Neural cell (in vitro differentiated cells): ENCODE measurements at regions not wholly inside any gene's neighbourhood (a gene's known extent, or its start where the extent isn't known, plus 50 kb on each side); places are given as distances from the start of the nearest gene placed in this dataset.

ENCODE experiments used
- H2AFZ ChIP-seq: fragments of 200-600, 300-800 bp; sonication (generic), shearing (Covaris generic); 2 replicates; pipeline ENCODE4 v1.6.0; 2014; ENCODE audit warnings: low read depth, mild to moderate bottlenecking, antibody characterized with exemption, low read length, moderate library complexity
- H3F3A ChIP-seq: fragments of 200-600 bp; shearing (Covaris generic); 2 replicates; pipeline ENCODE4 v1.6.1; 2016; ENCODE audit warnings: mild to moderate bottlenecking, moderate library complexity, mixed read lengths, antibody characterized with exemption, low read length; ENCODE audit not compliant: insufficient read depth, poor library complexity, severe bottlenecking
- H3K27ac ChIP-seq: fragments of 200-600, 300-800 bp; sonication (generic), shearing (Covaris generic); 2 replicates; pipeline ENCODE4 v1.5.1; 2014; ENCODE audit warnings: mild to moderate bottlenecking, low read length, moderate library complexity
- H3K27me3 ChIP-seq: fragments of 300-800, 200-600 bp; sonication (generic), shearing (Covaris generic); 2 replicates; pipeline ENCODE4 v1.6.0; 2014; ENCODE audit warnings: mild to moderate bottlenecking, low read depth, low read length, moderate library complexity; ENCODE audit not compliant: insufficient read depth
- H3K36me3 ChIP-seq: fragments of 300-800, 200-600 bp; sonication (generic), shearing (Covaris generic); 2 replicates; pipeline ENCODE4 v1.5.1; 2014; ENCODE audit warnings: mild to moderate bottlenecking, antibody characterized with exemption, low read length, moderate library complexity; ENCODE audit not compliant: insufficient read depth
- H3K4me2 ChIP-seq: fragments of 300-800, 200-600 bp; sonication (generic), shearing (Covaris generic); 2 replicates; pipeline ENCODE4 v1.6.0; 2014; ENCODE audit warnings: mild to moderate bottlenecking, low read length
- H3K4me3 ChIP-seq: fragments of 300-800, 200-600 bp; sonication (generic), shearing (Covaris generic); 2 replicates; pipeline ENCODE4 v1.5.1; 2014; ENCODE audit warnings: mild to moderate bottlenecking, low read length, moderate library complexity
- H3K79me2 ChIP-seq: fragments of 200-600 bp; shearing (Covaris generic); replicated peaks from 2 replicates; pipeline ENCODE4 v1.6.0; 2014; ENCODE audit warnings: mild to moderate bottlenecking, low read length, moderate library complexity; ENCODE audit not compliant: insufficient read depth
- H3K9ac ChIP-seq: fragments of 300-800, 200-600 bp; sonication (generic), shearing (Covaris generic); 2 replicates; pipeline ENCODE4 v1.6.1; 2016; ENCODE audit warnings: mild to moderate bottlenecking, low read length, mixed read lengths
- H3K9me2 ChIP-seq: fragments of 200-600 bp; shearing (Covaris generic); 2 replicates; pipeline ENCODE4 v1.6.1; 2016; ENCODE audit warnings: mild to moderate bottlenecking, low read length, mixed read lengths; ENCODE audit not compliant: insufficient read depth
- H3K9me3 ChIP-seq: fragments of 200-600, 300-800 bp; sonication (generic), shearing (Covaris generic); 2 replicates; pipeline ENCODE4 v1.6.1; 2016; ENCODE audit warnings: mild to moderate bottlenecking, mixed run types, low read length, moderate library complexity, mixed read lengths
- H4K20me1 ChIP-seq: fragments of 200-600 bp; shearing (Covaris generic); 2 replicates; pipeline ENCODE4 v1.6.1; 2016; ENCODE audit warnings: mild to moderate bottlenecking, mixed run types; ENCODE audit not compliant: insufficient read depth
- CTCF ChIP-seq: fragments of 450-650 bp; IDR thresholded peaks from 2 replicates; pipeline ENCODE4 v1.5.1; 2014; ENCODE audit warnings: antibody characterized with exemption, mild to moderate bottlenecking, moderate library complexity; ENCODE audit not compliant: poor library complexity, severe bottlenecking
- EP300 ChIP-seq: fragments of 450-650 bp; conservative IDR thresholded peaks from 2 replicates; pipeline ENCODE4 v1.6.1; 2014; ENCODE audit warnings: antibody characterized with exemption, mild to moderate bottlenecking, moderate library complexity; ENCODE audit not compliant: poor library complexity, severe bottlenecking
- EZH2 ChIP-seq: fragments of 200-600, 300-800 bp; shearing (Covaris generic), sonication (generic); IDR thresholded peaks from 2 replicates; pipeline ENCODE4 v1.6.1; 2014; ENCODE audit warnings: antibody characterized with exemption, low read length, borderline replicate concordance, mild to moderate bottlenecking; ENCODE audit not compliant: insufficient read depth, poor library complexity, severe bottlenecking
- MXI1 ChIP-seq: fragments of 450-650 bp; conservative IDR thresholded peaks from 2 replicates; pipeline ENCODE4 v1.6.1; 2014; ENCODE audit warnings: antibody characterized with exemption, mild to moderate bottlenecking; ENCODE audit not compliant: poor library complexity, severe bottlenecking
- POLR2AphosphoS5 ChIP-seq: IDR thresholded peaks from 2 replicates; pipeline ENCODE4 v1.6.1; 2012
- RAD21 ChIP-seq: fragments of 450-650 bp; conservative IDR thresholded peaks from 2 replicates; pipeline ENCODE4 v1.6.1; 2014; ENCODE audit warnings: antibody characterized with exemption, mild to moderate bottlenecking, moderate library complexity
- REST ChIP-seq: IDR thresholded peaks from 2 replicates; pipeline ENCODE4 v1.6.1; 2012; ENCODE audit warnings: borderline replicate concordance
- SMC3 ChIP-seq: fragments of 450-650 bp; conservative IDR thresholded peaks from 2 replicates; pipeline ENCODE4 v1.6.1; 2014; ENCODE audit warnings: antibody characterized with exemption, mild to moderate bottlenecking, moderate library complexity; ENCODE audit not compliant: poor library complexity
- TAF1 ChIP-seq: IDR thresholded peaks from 2 replicates; pipeline ENCODE4 v1.6.1; 2012; ENCODE audit warnings: low read depth

GRCh38 chr10:78300526-78300925, 266.9 kb downstream of the RPS24 start:
- no peaks in the 10 kb centered on the region for H3K27me3 ChIP-seq
- H3K9me3 ChIP-seq: no peaks in the 10 kb centered on the region
- no peak overlapping the region for H3K4me3 ChIP-seq
- H2AFZ ChIP-seq: no peak overlapping the region
- no peak overlapping the region for H3K9ac ChIP-seq
- H3K79me2 ChIP-seq: no peaks in the 10 kb centered on the region
- H3K36me3 ChIP-seq: no peaks in the 10 kb centered on the region
- H3K4me2 ChIP-seq: no peak overlapping the region
- no peaks in the 10 kb centered on the region for H3K9me2 ChIP-seq
- TF ChIP-seq RAD21: no peak
- TF ChIP-seq SMC3: no peak
- TF ChIP-seq REST: no peak
- TF ChIP-seq MXI1: no peak
- TF ChIP-seq CTCF: no peak
- no peak for TF ChIP-seq EP300
- TF ChIP-seq POLR2AphosphoS5: no peak
- TF ChIP-seq TAF1: no peak
- no peak for TF ChIP-seq EZH2
- H3K27ac ChIP-seq: no peak overlapping the region
- H3F3A ChIP-seq: no peaks in the 10 kb centered on the region
- H4K20me1 ChIP-seq: no peaks in the 10 kb centered on the region

GRCh38 chr10:78301481-78301880, 267.8 kb downstream of the RPS24 start:
- no peaks in the 10 kb centered on the region for H3K9me2 ChIP-seq
- TF ChIP-seq REST: no peak
- TF ChIP-seq EP300: no peak
- TF ChIP-seq RAD21: no peak
- no peak for TF ChIP-seq POLR2AphosphoS5
- no peak for TF ChIP-seq MXI1
- TF ChIP-seq EZH2: no peak
- no peak for TF ChIP-seq SMC3
- peak overlapping the region; percentile 85 for H3K9ac ChIP-seq
- H3K27me3 ChIP-seq: no peaks in the 10 kb centered on the region
- no peak overlapping the region for H3K4me2 ChIP-seq
- no peaks in the 10 kb centered on the region for H3K79me2 ChIP-seq
- no peaks in the 10 kb centered on the region for H3F3A ChIP-seq
- no peak overlapping the region for H3K4me3 ChIP-seq
- no peaks in the 10 kb centered on the region for H4K20me1 ChIP-seq
- H3K9me3 ChIP-seq: no peaks in the 10 kb centered on the region
- no peaks in the 10 kb centered on the region for H3K36me3 ChIP-seq
- no peak overlapping the region for H3K27ac ChIP-seq
- no peak overlapping the region for H2AFZ ChIP-seq
